ENCODE measurements at regions not wholly inside any gene's neighbourhood (a gene's known extent, or its start where the extent isn't known, plus 50 kb on each side); places are given as distances from the start of the nearest gene placed in this dataset.
A peak's percentile ranks its signal among the peaks of the same experiment; 100 is the strongest.

DNA sequence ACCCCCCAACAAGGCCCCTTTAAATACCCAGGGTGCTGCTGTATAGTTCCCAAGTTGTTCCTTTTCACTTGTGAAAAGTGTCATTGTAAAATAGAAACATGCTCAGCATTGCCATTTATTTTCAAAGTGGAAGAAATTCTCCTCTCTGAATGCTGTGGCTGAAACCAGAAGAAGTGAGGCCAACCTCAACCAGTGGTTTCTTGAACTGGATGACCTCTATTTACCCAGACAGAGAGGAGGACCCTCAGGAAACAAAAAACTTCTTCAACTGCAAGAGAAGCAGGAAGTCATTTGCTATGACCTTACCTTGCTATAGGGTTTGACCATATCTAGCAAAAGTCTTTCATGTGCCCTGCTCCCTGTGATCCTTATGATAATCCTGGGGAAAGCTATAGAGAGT, 209.7 kb upstream of the RARB start:
- no peak for DNase-seq (ENCODE audit: low read depth)
- Histone ChIP-seq H3K4me3 (ENCODE audit: low read depth, low read length) (no peak overlapping the region), H3K27me3 (ENCODE audit: control insufficient read depth, insufficient read depth, low read length) (no peaks in the 10 kb centered on the region), H3K36me3 (ENCODE audit: control insufficient read depth, insufficient read depth, low read length) (no peaks in the 10 kb centered on the region)
- POLR2A ChIA-PET = no interaction called here
- TF ChIP-seq, protein P1, sequence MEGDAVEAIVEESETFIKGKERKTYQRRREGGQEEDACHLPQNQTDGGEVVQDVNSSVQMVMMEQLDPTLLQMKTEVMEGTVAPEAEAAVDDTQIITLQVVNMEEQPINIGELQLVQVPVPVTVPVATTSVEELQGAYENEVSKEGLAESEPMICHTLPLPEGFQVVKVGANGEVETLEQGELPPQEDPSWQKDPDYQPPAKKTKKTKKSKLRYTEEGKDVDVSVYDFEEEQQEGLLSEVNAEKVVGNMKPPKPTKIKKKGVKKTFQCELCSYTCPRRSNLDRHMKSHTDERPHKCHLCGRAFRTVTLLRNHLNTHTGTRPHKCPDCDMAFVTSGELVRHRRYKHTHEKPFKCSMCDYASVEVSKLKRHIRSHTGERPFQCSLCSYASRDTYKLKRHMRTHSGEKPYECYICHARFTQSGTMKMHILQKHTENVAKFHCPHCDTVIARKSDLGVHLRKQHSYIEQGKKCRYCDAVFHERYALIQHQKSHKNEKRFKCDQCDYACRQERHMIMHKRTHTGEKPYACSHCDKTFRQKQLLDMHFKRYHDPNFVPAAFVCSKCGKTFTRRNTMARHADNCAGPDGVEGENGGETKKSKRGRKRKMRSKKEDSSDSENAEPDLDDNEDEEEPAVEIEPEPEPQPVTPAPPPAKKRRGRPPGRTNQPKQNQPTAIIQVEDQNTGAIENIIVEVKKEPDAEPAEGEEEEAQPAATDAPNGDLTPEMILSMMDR (IDR thresholded peaks at IDR 0.05; ENCODE audit: insufficient read depth, low read depth, low read length) = no peak
- CTCF ChIA-PET = no interaction called here

DNA sequence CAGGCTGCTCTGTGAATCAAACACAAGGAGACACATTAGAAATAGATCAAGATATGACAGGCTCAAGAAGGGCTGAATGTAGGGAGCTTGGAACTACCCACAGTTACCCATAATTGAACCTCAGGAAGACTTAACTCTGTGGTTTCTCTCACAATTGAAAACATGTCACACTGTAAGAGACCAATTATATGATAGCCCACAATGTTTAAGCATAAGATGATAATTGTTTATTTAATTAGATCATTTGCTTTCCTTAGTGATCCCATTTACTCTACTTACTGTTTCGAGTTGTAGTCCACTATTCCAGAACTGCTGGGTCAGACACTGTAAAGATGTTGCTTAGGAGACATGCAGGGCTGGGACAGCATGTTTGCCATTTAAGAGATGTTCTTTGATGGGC, 201.3 kb upstream of the RARB start:
- no peak for DNase-seq (ENCODE audit: low read depth)
- CTCF ChIA-PET = no interaction called here

DNA sequence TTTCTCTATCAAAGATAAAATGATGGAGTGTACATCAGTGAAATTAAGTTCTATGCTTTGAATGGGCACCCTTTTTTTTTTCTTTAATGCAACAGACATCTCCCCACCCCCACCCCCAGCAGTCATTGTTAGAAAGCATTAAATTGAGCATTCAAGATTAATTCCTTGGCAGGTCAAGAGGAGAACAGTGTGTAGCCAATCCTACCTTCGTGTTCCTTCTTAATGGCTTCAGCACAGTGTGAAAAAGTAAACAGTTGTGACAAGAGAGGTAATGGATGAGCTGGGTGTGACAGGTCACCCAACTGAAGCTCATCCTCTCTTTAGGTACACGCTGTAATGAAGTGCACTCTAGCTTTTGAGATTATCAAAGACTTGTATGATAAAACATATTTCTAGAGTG, 198.5 kb upstream of the RARB start:
- Histone ChIP-seq H3K36me3 (ENCODE audit: control insufficient read depth, insufficient read depth, low read length) (no peaks in the 10 kb centered on the region), H3K27me3 (ENCODE audit: control insufficient read depth, insufficient read depth, low read length) (no peaks in the 10 kb centered on the region), H3K4me3 (ENCODE audit: low read depth, low read length) (no peak overlapping the region)
- ChIA-PET POLR2A (no interaction called here), CTCF (no interaction called here)
- DNase-seq (ENCODE audit: low read depth) = no peak
- TF ChIP-seq, protein P1 (IDR thresholded peaks at IDR 0.05; ENCODE audit: insufficient read depth, low read depth, low read length) = no peak

More for the DNA sequence above, 201.3 kb upstream of the RARB start:
- H3K36me3 ChIP-seq (ENCODE audit: control insufficient read depth, insufficient read depth, low read length) = no peaks in the 10 kb centered on the region
- POLR2A ChIA-PET = no interaction called here
- H3K4me3 ChIP-seq (ENCODE audit: low read depth, low read length) = no peak overlapping the region
- no peaks in the 10 kb centered on the region for H3K27me3 ChIP-seq (ENCODE audit: control insufficient read depth, insufficient read depth, low read length)
- TF ChIP-seq, protein P1 (IDR thresholded peaks at IDR 0.05; ENCODE audit: insufficient read depth, low read depth, low read length) = no peak

DNA sequence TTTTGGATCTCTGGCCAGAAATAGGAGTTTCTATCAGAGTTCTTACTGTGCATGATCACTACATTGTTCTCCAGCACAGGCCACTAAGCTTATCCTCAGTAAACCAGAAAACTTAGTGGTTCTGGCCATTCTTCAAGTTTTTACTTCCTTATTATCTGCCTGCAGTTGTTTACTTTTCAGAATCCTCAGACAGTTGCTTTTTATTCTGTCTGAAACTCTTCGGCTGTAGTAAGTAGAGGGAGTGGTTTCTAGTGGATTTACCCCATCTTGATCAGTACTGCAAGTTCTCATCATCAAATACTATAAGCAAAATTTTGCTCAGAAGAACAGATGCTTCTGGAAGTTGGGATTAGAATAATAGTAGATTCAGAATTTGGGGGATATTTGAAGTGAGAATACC, 193.0 kb upstream of the RARB start:
- no peak overlapping the region for H3K4me3 ChIP-seq (ENCODE audit: low read depth, low read length)
- no peaks in the 10 kb centered on the region for H3K27me3 ChIP-seq (ENCODE audit: control insufficient read depth, insufficient read depth, low read length)
- CTCF ChIA-PET = no interaction called here
- TF ChIP-seq, protein P1 (IDR thresholded peaks at IDR 0.05; ENCODE audit: insufficient read depth, low read depth, low read length) = no peak
- POLR2A ChIA-PET = no interaction called here
- peak; percentile 8 for DNase-seq (ENCODE audit: low read depth)
- H3K36me3 ChIP-seq (ENCODE audit: control insufficient read depth, insufficient read depth, low read length) = no peaks in the 10 kb centered on the region

DNA sequence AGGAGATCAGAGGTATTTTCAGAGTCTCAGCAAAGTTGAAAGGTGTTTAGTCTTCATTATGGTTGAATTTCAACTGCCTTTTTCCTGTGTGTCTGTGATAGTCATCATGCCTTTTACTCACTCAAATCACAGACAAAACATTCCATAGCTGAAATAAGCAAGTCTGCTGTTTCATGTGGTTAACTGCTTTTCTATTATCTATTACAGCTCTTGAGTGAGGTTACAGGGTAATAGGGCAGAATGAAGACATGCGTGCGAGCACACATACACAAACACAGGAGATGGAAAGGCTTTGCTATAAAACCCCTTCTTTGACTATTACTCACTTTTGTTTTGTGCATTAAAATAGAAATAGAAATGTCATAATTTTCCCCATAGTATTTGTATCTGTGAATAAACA, 192.6 kb upstream of the RARB start:
- H3K4me3 ChIP-seq (ENCODE audit: low read depth, low read length) = no peak overlapping the region
- CTCF ChIA-PET = no interaction called here
- no peaks in the 10 kb centered on the region for H3K36me3 ChIP-seq (ENCODE audit: control insufficient read depth, insufficient read depth, low read length)
- POLR2A ChIA-PET = no interaction called here
- no peaks in the 10 kb centered on the region for H3K27me3 ChIP-seq (ENCODE audit: control insufficient read depth, insufficient read depth, low read length)
- TF ChIP-seq, protein P1 (IDR thresholded peaks at IDR 0.05; ENCODE audit: insufficient read depth, low read depth, low read length) = no peak
- DNase-seq (ENCODE audit: low read depth) = peak; percentile 18
